Hematopoietic multipotent progenitor cell treated with erythropoietin and hydrocortisone succinate and interleukin-3 and kit ligand, for 6 days (in vitro differentiated cells): ENCODE measurements at regions not wholly inside any gene's neighbourhood (a gene's known extent, or its start where the extent isn't known, plus 50 kb on each side); places are given as distances from the start of the nearest gene placed in this dataset.
"Not testable (repeated sequence)": the region's sequence is repeated elsewhere in the genome, so short reads cannot be mapped to it uniquely, and the experiment has no call there.

Experiments
- DNase-seq: peaks from one replicate; pipeline ENCODE4 v3.0.0-alpha.2; 2015

DNA sequence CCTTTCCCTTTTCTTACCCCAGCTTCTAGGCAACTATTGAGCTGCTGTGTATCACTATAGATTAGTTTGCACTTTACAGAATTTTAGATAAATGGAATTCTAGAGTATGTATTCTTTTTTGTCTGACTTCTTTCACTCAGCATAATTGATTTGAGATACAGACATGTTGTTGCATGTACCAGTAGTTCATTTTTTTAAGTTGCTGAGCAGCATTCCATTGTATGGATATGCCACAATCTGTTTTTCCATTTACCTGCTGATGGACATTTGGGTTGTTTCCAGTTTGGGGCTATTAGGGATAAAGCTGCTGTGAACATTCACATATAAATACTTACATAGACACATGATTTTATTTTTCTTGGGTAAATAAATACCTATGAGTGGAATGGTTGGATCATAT is 135.7 kb downstream of the IGF1 start:
- no peak for DNase-seq

DNA sequence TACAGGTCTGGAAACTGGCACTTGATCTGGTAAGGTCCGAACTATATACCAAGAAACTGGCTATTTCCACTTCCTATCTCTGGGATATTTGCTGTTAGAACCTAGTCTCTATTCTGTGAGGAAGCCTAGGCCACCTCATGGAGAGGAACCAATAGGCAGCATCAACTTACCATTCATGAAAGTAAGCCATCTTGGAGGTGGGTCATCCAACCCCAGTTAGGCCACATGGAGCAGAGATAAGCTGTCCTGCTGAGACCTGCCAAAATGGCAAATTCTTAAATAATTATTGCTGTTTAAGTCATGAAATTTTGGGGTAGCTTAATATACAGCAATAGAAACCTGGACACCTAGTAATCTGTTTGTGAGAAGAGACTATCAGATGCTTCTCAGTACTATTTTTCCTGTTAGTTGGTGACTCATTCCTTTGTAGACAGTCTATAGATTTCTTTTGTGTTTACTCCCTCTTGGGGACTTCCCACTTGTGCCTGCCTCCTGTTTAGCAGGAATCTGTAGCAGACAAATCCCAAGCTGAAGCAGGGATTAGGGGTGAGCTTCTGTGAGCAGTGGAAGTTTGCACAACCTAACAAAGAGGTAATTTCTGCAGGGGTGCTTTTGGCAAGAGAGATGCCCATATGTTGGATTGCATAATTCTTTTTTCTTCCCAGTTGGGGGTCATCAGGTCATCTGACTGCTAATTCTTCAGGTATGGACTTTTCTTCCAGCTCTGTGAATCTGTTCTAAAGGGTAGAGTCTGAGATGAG is 136.8 kb downstream of the IGF1 start:
- no peak for DNase-seq

DNA sequence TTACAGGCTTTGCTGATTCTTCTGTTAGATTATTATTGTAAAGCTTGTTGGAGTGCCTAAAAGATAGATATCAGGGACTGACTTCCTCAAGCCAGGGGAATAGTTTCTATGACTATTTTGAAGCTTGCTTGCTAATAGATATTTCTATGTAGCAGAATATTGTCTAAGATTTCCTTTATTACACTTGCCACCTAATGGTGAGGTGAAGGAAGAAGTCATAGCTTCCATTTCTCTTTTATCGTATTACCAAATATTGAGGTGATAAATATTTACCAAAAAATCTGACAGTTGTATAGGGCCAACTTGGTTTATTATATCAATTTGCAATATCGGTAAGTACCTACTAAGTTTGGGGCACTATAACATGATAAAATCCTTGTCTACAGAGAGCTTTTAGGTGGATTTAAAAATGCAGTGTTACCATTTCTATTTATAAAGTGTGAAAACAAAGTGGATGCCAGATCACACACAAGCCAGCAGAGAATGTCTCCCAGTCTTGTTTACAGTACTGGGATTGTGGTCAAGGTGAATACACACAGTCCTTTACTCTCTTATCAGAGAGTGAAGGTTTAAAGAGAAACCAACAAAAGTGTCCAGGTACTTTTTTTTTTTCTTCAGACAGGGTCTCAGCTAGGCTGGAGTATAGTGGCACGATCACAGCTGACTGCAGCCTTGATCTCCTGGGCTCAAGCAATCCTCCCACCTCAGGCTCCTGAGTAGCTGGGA is 137.9 kb downstream of the IGF1 start:
- DNase-seq = no peak

DNA sequence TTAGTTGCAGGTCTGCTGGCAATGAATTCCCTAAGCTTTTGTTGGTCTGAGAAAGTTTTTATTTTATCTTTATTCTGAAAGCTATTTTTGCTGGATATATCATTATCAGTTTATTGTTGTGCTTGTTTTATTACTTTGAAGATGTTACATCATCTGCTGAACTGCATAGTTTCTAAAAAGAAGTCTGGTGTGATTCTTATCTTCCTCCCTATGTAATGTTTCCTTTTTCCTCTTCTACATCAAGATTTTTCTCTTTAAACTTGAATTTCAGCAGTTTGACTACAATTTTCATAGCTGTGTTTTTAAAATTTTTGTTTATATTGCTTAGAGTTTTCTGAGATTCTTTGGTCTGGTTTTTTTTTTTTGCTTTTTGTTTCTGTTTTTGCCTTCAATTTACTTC is 137.1 kb upstream of the PMCH start:
- no peak for DNase-seq

DNA sequence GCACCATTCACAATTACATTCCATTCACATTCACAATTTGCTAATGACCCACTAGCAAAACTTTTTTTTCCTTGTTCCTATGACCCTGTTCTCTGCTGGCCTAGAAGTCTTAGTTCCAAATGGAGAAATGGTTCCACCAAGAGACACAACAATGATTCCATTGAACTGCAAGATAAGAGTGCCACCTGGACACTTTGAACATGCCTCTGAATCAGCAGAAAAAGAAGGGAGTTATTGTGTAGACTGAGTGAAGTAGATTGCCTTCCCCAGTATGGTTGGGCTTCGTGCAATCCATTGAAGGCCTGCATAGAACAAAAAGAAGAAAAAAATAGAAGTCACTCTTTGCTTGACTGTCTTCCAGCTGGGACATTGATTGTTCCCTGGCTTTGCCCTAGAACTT is 133.8 kb upstream of the PMCH start:
- no peak for DNase-seq

DNA sequence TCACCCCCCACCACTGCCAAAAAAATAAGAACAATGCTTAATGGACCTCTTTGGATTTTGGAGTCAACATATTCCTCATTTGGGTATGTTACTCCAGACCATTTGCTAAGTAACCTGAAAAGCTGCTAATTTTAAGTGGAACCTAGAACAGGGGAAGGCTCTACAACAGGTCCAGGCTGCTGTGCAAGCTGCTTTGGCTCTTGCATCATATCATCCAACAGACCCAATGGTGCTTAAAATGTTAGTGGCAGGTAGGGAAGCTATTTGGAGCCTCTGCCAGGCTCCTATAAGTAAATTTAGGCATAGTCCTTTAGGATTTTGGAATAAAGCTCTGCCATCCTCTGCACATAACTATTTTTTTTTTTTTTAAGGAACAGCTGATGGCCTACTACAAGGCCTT is 132.2 kb upstream of the PMCH start:
- DNase-seq = no peak

DNA sequence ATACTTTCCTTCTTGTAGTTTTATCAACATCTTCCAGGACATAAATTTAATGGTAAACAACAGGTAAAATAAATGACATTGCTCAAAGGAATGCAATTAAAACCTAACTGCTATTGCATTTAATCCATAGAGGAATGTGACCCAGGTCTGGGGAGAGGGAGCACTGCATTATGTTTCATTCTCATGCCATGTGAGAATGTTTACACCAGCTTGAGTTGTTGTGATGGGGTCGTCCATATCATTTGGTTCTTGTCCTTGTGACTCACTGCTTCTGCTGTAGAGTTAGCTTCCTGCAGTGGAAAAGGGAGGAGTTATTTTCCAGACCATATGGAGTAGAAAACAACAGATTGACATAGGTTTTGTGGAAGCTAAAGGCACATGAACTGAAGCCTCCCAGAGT is 129.3 kb upstream of the PMCH start:
- DNase-seq = no peak

DNA sequence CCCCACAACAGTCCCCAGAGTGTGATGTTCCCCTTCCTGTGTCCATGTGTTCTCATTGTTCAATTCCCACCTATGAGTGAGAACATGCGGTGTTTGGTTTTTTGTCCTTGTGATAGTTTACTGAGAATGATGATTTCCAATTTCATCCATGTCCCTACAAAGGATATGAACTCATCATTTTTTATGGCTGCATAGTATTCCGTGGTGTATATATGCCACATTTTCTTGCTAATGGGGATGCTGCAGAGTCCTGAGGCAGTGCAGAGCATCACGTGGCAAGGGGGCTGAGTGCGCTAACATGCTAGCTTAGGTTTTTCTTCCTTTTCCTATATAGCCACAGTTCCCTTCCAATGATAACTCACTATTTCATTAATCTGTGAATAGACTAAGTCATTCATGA is 127.5 kb upstream of the PMCH start:
- not testable (repeated sequence) for DNase-seq

DNA sequence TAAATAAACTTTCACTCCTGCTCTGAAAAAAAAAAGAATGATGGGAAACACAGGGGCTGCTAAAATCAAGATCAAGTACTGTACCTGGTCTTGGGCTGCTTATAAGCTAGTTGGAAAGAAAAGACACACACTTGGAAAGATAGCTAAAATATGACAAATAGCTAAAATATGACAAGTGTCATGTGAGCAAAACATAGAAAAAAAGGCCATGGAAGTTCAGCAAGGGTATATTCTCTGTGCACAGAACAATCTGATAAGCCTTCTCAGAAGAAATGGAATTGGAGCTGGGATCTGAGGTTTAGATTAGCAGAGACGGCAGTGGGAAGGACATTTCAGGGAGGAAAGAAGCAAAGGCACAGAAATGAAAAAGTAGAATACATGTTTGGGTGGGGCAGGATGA is 126.2 kb upstream of the PMCH start:
- DNase-seq = no peak

DNA sequence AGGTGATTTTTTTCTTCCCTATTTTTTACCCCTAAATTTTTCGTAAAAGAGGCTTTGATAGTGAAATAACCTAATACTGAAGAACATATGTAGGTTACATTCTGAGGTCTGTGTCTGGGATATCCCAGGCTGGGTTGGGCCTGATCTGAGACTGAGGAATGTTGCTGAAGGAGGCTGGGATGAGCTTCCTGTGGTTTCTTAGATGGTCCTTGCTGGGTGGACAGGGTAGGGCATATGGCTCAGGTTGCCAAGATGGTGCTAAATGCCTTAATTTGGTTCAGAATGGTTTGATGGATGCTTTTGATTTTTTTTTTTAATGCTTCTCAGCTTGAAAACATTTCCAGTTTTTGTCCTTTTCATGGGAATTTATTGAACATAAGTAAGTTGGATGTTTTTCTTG is 124.6 kb upstream of the PMCH start:
- no peak for DNase-seq

DNA sequence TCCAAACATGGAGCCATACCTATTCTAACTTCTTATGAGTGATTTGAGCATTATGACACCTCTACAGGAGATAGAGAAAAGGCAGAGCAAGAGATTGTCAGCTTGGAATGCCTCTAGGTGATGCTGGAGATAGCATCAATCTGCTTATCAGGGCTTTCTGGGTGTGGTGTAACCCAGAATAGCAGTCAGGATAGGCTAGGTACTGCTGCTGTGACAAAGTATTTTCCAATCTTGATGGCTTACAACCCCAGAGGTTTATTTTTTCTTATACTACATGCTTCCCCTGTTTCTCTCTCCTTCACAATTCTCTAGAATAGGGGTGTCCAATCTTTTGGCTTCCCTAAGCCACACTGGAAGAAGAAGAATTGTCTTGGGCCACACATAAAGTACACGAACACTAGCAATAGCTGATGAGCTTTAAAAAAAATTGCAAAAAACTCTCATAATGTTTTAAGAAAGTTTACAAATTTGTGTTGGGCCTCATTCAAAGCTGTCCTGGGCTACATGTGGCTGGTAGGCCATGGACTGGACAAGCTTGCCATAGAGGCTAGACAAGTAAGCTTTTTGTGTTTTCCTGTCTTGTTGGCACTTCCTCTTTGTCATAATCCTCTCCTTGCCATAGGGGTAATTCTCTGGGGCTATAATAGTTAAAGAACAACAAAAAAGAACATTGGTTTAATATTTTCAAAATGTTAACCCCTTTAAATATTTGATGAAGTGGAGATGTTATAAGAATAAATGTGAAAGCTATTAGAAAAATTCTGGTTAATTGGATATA is 123.9 kb upstream of the PMCH start:
- no peak for DNase-seq

DNA sequence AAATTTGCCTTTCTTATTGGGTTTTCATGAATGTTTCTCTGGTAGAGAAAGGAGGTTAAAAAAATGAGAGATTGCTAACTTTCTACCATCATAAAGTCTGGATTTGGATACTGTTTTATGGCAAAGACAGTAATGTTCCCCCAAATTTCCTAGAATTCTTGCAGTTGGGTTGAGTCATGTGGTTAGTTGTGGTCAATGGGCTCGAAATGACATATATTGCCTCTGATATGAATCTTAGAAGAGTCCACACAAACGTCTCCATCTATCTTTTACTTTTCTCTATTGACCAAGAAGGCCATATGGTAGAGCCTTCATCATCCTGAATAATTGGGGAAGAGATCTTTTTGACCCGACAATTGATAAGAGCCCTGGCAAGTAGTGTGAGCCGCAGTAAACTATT is 119.5 kb upstream of the PMCH start:
- no peak for DNase-seq

DNA sequence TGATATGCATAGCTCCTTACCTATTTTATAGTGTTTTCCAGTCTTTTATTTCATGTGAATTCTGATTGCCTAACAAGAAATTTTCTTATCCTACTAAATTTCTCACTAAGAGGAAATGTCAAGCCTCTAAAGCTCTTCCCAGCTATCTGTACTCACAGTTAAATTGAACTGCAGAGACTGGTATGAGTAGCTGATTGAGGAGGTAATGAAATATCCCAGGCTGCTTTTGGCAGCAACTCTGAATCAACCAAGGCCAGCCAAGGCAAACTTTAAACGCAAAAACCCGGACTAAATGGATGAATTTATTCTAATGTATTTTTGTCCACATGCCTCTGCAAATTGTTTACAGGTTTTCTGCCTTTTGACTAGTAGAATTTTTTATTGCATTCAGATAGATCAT is 119.1 kb upstream of the PMCH start:
- no peak for DNase-seq

DNA sequence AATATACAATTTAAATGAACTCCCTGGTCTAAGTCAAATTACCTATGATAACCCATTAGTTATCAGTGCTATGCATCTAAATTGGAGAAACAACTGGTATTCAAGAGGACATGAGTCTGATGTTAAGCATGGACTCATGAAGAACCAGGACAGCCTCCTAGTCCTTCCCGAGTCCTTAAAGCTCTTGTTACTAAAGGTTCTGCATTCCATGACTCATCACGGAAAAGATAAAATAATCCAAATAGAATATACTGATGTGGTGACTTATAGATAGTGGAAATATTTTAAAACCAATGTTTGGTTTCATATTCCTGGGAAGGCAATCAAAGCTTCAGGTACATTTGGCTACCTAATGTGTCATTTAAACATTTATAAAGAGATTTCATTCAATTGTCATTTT is 117.2 kb upstream of the PMCH start:
- no peak for DNase-seq

DNA sequence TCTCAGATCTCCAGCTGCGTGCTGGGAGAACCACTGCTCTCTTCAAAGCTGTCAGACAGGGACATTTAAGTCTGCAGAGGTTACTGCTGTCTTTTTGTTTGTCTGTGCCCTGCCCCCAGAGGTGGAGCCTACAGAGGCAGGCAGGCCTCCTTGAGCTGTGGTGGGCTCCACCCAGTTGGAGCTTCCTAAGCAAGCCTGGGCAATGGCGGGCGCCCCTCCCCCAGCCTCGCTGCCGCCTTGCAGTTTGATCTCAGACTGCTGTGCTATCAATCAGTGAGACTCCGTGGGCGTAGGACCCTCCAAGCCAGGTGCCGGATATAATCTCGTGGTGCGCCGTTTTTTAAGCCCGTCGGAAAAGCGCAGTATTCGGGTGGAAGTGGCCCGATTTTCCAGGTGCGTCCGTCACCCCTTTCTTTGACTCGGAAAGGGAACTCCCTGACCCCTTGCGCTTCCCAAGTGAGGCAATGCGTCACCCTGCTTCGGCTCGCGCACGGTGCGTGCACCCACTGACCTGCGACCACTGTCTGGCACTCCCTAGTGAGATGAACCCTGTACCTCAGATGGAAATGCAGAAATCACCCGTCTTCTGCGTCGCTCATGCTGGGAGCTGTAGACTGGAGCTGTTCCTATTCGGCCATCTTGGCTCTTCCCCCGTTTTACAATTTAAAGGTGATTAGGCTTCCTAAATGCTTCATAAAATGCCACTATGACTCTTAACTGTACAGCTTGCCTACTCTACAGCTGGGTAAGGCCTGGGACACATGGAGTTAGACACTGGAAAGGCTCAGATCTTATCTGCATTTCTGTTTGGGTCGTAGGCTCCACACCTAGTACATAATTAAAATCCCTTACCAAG is 115.7 kb upstream of the PMCH start:
- not testable (repeated sequence) for DNase-seq

DNA sequence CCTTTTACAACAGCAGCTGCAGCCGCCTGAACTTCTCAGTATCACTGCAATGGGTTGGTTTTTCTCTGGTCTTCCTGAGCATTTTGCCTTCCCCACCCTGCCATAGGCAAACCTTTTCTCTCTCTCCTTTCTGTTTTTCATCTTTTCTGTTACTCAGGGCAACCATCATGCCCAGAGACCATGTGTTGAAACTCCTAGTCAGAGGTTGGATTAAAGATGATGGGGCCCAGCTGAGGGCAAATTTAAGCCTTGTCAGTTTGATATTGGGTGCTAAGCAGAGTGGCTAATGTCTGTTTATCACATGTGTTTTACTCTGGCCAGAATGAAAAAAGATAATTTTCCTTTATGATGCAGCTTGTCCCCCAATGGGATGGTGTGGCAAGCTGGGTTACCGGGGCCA is 107.9 kb upstream of the PMCH start:
- no peak for DNase-seq

DNA sequence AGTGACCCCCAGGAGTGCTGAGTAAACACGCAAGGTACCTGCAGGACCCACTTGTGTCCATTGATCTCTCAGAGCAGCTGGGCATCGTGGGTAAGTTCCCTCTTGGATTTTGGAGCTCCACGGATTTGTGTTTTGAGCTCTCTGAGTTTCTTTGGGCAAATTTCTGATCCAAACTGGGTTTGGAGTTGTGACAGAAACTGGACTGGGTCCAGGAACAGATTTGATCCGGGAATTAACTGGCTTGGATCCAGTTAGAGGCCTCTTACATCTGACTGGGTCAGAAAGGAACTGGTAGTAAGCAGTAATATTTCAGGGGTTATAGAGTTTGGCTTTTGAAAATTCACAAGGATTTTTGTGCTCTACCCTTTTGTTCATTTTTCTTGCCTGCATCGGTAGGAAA is 107.0 kb upstream of the PMCH start:
- DNase-seq = not testable (repeated sequence)

DNA sequence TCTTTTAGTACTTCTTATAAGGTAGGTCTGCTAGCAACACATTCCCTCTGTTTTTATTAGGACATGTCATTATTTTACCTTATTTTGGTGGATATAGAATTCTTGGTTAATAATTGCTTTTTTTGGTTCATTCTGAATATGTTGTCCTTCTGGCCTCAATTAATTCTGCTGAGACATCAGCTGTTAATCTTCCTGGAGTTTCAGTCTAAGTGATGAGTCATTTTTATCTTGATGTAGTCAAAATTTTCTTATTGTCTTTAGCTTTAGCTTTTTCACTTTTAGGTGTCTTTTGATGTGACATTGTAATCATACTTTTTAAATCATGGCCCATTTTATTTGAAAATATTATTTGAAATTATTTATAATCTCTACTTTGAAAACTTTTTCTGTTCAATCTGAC is 104.9 kb upstream of the PMCH start:
- no peak for DNase-seq

DNA sequence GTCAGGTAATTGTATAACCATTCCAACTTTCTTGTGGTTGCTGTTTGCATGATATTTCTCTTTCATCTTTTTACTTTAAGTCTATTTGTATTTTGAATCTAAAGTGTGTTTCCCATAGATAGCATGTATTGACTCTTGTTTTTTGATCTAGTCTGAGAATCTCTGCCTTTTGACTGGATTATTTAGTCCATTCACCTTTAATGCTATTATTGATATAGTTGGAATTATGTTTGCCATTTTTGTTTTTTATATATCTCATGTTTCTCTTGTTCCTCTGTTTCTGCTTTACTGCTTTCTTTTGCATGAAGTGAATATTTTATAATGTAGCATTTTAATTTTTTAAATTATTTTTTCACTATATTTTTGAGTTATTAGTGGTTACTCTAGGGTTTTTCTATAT is 103.9 kb upstream of the PMCH start:
- no peak for DNase-seq

DNA sequence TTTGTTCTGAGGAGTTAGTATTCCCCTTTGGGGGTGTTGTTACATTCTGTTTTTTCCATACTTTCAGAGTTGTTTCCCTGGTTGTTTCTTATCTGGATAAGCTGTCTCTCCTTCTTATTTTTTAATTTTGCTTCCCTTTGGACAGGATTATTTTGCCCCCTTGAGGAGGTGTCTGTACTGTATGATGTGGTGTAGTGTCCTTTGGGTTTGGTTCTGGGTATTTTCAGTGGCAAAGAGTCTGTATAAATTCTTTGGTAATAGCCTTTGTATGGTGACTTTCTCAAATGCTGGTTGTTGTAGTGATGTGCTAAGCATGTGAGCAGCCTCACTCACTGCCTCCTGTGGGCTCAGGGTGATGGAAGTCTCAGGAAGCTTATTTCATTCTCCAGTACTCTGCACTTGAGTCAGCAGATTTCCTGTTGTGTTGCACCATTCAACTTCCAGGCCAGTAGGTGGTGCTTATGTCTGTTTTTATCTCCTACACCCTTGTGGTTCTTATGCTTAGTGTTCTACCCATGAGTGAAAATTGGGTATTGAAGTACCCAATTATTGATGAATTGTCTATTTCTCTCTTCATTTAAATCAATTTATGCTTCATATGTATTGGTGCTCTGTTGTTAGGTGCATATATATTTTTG is 103.3 kb upstream of the PMCH start:
- DNase-seq = peak; percentile 51

DNA sequence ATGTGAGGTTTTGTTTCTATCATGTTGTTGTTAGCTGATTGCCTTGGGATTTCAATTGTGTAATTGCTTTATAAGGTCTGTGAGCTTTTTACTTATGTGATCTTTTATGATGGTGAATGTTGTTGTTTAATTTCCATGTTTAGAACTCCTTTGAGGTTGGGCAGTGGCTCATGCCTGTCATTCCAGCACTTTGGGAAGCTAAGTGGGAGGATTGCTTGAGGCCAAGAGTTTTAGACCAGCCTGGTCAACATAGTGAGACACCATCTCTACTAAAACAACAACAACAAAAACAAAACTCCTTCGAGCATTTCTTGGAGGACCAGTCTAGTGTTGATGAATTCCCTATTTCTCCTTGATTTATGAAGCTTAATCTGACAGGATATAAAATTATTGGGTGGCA is 102.1 kb upstream of the PMCH start:
- DNase-seq = no peak

DNA sequence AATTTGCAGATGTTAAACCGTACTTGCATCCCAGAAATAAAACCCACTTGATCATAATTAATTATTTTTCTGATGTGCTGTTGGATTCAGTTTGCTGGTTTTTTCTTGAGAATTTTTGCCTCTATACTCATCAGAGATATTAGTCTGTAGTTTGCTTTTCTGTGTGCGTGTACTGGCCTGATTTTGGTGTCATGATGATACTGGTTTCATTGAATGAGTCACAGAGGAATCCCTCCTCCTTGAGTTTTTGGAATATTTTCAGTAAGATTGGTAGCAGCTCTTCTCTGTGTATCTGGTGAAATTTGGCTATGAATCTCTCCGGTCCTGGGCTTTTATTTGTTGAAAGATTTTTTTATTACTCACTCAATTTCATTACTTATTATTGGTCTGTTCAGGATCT is 100.4 kb upstream of the PMCH start:
- no peak for DNase-seq

DNA sequence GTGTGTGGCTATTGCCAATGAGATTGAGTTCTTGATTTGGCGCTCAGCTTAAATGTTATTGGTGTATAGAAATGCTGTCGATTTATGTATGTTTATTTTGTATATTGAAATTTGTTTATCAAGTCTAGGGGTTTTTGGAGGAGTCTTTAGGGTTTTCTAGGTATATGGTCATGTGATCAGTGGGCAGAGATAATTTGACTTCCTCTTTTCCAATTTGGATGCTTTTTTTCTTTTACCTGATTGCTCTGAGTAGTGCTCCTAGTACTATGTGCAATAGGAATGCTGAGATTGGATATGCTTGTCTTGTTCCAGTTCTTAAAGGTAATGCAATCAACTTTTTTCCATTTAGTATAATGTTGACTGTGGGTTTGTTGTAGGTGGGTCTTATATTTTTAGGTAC is 99.8 kb upstream of the PMCH start:
- no peak for DNase-seq
